ENCODE measurements at regions not wholly inside any gene's neighbourhood (a gene's known extent, or its start where the extent isn't known, plus 50 kb on each side); places are given as distances from the start of the nearest gene placed in this dataset.
"Not testable (repeated sequence)": the region's sequence is repeated elsewhere in the genome, so short reads cannot be mapped to it uniquely, and the experiment has no call there.

DNA sequence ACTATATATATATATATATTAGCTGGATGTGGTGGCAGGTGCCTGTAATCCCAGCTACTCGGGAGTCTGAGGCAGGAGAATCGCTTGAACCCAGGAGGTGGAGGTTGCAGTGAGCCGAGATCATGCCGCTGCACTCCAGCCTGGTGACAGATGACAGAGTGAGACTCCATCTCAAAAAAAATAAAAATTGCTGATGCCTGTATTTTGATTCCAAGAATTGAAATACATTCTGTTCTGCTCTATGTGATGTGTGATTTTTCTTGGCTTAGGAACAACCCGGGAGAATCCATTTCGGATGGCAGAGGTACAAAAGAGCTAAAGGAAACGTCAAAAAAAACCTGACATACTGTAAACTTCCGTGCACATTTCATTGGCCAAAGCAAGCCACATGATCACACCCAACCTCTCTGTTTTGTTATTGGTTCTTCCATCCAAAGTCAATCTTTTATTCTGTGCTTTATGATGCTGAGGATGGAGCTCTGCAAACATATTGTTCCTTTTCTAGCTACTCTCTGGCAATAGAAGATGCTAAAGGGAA lies 478.1 kb upstream of the MAP2 start:
- DNase-seq = no peak

GRCh38 chr2:208948073-208948472 lies 475.8 kb upstream of the MAP2 start:
- no peak for DNase-seq

DNA sequence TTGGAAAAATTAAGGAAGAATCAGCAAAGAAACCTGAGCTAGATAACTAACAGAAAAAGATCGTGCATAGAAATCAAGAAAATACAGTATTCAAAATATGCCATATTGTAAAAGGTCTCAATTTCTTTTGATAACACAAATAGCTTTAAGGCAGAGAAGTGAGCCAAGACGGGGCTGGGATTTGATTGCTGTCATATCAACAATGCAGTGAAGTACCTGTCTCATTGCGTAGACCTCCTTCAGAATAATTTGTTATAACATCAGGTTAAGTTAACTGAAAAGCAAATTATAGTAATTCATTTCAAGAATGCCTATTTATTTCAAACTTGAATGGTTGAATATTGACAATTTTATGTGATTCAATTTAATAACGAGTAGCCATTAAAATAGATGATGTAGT lies 453.8 kb upstream of the MAP2 start:
- DNase-seq = no peak

DNA sequence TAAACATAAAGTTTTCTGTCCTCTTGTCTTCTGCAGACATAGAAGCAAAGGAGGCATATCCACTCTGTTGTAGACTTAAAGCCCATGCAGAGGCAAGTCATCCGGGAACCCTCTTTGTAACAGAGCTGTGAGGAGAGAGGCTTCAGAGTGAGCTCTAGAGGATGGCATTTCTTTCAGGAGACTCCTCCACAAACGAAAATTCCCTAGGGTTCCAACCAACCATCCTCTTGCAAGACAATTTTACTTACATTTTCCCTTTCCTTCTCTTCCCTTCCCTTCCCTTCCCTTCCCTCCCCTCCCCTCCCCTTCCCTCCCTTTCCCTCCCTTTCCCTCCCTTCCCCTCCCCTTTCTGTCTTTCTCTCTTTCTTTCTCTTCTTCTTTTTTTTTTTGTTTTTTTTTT lies 446.3 kb upstream of the MAP2 start:
- no peak for DNase-seq

- DNase-seq = no peak
Observed at GRCh38 chr2:208978946-208979345, 444.9 kb upstream of the MAP2 start.

- DNase-seq = no peak
Observed at GRCh38 chr2:208980321-208980720, 443.5 kb upstream of the MAP2 start.

DNA sequence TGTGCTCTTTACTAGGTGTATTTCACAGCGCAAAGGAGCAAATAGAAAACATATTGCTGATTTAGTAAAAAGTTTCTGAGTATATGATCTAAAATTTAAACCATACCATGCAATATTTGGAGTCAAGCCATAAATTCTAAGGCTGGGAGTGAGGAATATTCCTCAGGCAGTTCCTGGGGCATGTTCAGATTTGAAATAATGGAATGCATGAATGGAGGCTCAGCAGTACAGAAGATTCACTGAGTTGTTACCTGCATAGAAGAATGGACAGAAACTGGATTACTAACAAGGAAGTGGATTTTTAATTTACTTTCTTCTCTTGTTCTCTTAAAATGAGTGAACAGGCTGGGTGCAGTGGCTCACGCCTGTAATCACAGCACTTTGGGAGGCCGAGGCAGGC lies 441.0 kb upstream of the MAP2 start:
- no peak for DNase-seq

DNA sequence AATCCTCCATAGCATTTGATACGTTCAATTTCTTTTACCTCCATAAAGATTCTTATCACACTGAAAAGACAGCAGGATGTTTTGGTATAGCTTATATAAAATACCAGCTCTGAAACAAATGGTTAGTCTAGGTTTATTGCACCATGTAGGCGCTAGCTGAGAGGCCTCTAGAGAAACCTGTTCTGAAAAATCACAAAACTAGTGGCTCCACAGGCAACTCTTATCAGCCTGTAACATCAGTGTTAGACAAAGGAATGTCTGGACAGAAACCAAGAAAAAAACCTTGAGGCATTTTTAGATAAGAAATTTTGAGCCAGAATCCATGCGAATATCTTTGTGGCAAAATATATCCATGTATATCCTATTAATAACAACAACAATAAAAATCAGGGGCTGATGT lies 440.4 kb upstream of the MAP2 start:
- DNase-seq = no peak

- DNase-seq = no peak
Observed at GRCh38 chr2:208984376-208985090, 439.3 kb upstream of the MAP2 start.

DNA sequence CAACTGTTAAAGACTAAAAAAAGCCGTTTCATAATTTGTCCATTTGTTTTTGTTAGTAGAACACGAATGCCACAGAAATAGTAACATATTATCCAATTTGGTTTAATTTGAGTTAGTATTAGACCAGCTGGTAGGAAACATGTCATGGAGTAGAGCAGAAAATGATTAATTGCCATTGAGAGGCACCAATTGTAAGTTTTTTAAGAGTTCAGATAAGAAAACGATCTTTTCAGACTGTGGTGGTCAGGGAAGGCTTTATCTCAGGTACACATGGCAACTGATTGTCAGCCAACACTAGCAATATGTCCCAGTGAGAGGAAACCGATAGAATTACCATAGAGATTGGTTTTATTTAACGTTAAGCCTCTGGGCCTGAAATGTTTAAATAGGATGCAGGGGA lies 438.2 kb upstream of the MAP2 start:
- DNase-seq = no peak

DNA sequence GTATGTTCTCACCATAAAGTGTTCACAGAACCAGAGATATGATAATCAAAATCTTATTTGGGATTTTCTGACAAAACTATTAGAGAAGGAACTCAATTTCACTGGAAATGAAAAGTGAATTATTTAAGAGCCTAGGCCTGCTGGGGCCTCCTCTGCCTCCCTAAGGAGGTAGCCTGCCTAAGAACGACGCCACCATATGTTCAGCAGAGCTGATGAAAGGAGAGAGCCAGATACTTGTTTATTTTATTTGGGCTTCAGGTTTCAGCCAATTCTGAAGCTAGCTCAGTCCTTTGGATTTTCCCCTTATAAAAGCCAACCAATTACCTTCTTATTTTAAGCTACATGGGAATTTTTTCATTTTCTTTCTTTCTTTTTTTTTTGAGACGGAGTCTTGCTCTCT lies 433.1 kb upstream of the MAP2 start:
- DNase-seq = no peak

DNA sequence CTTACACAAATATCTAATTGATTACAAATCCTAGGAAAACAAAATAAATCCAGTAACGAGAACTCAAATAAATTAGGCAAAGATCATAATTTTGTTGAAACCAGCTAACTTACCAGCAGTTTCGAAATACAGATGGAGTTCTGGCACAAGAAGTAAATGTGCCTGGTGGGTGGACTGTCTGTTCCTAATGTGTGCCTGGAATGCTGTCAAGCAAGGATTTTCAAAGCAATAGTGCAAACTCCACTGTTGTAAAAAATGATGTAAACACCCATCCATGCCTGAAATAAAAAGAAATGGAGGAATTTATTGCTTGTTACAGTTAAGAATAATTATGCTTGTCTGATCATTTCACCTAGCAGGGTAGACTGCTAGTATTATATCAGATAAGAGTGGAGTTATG lies 423.9 kb upstream of the MAP2 start:
- no peak for DNase-seq

- no peak for DNase-seq
Observed at GRCh38 chr2:209002054-209002453, 421.8 kb upstream of the MAP2 start.

GRCh38 chr2:209005371-209005770 lies 418.5 kb upstream of the MAP2 start:
- DNase-seq = no peak

GRCh38 chr2:209008636-209009287 lies 415.1 kb upstream of the MAP2 start:
- DNase-seq = no peak

- DNase-seq = not testable (repeated sequence)
Observed at GRCh38 chr2:209018633-209019032, 405.2 kb upstream of the MAP2 start.

DNA sequence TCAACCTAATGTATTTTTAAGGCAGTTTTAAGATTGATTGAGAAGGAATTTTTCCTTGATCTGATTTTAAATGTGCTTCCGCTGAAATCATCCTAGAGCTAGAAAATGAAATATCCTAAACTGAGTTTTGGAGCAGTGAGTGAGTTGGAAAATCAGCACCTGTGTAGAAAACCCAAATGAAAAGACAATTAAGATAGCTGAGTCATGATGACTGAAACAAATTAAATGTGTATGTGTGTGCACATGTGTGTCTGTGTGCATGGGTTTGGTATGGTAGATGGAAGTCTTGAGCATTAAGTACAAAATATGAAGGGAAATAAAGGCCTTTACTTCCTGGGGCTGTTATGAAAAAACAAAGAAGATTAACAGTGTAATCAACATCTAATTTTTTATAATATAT lies 394.6 kb upstream of the MAP2 start:
- no peak for DNase-seq

DNA sequence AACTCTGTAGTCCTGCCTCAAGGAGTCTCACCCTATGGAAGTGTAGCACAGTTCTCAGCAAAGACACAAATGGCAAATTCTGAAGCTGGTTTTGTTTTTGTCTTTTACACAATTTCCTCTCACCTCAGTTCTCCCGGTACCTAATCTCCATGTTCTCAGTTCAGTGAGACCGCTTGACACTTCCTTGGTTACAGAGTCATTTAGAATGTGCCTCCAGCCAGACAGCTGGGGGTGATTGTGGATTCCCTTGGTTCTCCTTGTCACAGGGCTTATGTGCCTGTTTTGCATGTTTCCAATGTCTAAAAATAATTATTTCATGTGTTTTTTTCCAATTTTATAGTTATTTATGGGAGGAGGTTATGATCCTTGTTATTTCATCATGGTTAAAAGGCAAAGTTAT lies 379.5 kb upstream of the MAP2 start:
- DNase-seq = no peak

GRCh38 chr2:209046163-209046562 lies 377.7 kb upstream of the MAP2 start:
- DNase-seq = no peak

DNA sequence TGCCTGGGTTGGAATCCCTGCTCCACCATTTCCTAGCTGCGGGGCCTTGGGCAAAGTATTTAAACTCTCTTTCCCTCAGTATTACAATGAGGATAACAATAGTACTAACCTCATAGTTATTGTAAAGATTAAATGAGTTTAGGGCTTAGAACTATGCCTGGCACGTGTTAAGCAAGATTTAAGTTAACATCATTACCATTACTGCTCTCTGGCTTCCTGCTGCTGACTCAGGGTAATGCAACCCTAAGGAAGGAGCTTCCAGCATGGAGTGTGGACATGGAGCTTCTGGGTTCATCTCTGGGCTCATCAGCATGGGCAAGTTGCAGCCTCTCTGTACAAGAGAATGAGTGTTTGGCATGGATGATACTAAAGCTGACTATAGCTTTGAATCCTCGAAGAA lies 374.2 kb upstream of the MAP2 start:
- DNase-seq = no peak

DNA sequence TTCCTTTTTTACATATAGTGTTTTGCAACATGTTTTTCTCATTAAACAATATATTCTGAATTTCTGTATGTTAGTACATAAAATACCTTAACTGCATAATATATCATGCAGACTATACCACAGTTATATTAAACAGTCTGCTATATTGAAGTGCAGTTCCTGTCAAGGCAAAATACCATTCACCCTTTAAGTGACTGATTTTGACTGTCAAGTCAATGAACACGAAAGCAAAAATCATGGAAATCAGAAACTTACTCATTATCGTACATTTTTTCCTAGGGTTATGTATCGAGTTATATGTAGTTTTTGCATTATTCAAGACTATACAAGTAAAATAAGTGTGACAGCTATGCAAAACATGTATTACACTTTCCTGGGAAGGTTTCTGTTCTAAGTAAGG lies 361.6 kb upstream of the MAP2 start:
- no peak for DNase-seq

DNA sequence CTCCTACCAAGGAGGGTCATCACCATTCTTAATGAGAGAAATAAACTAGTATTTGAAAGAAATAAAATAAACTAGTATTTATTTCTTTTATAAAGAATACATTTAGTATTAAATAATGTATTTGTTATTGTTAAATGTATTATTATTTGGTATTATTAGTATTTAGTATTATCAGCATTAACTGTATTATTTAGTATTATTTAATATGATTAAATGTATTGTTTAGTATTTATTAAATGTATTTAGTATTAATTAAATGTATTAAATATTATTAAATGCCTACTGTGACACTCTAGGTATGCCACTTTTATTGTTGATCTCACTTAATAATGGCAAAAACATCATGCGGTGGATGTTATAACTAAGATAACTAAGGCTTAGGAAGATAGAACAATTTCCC lies 353.6 kb upstream of the MAP2 start:
- no peak for DNase-seq

DNA sequence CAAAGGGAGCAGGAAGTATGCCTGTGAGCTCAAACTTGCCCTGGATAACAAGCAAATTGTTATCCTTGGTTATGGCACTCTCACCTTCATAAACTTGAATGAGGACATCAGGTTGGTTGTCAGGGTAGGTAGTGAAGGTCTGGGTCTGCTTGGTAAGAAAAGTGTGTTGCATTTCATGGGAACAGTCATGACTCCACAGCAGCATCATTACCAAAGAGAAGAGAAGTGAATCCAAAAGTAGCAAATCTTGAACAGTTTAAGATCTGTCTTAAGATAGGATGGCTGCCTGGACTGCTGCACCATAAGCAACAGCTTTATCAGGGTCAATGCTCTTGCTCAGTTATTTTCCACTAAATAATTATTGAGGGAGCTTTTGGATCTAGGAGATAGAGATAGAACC lies 350.7 kb upstream of the MAP2 start:
- no peak for DNase-seq

GRCh38 chr2:209074711-209075110 lies 349.1 kb upstream of the MAP2 start:
- no peak for DNase-seq

- no peak for DNase-seq
Observed at GRCh38 chr2:209076151-209076550, 347.7 kb upstream of the MAP2 start.
